ENCODE measurements at regions not wholly inside any gene's neighbourhood (a gene's known extent, or its start where the extent isn't known, plus 50 kb on each side); places are given as distances from the start of the nearest gene placed in this dataset.

DNA sequence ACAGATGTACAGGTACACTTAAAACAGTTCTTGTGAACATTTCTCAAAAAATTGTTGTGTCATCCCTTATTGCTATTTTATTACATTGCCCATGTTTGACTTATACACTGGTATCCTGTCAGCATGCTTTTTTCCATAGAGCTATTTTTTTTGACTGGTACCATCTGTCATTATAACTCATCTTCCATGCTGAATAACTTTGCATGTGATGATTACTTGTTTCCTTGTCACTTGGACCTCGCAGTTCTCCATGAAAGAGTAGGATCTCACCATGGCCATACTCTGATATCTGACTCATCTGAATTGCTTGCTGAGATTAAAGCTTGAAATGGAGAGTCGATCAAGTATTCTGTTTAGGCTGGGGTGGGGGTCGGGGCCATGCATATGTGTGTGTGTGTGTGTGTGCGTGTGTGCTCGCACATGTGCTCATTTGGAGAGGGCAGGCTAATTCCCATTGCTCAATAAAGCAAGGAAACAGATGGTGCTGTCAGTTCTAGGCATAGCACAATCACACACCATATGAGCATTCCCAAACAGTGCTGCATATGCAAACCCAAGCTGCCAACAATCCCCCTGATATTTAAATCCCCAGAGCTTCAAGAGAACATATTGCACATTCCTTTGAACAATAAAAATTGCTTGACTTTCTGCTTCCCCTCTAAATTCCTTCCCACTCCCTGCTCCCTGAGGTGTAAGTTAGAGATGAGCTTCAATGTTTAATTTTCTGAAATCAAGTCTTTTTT lies 62.9 kb downstream of the NHLRC3 start:
- no peak for DNase-seq (ENCODE audit: low read depth)
- TF ChIP-seq, protein P1, sequence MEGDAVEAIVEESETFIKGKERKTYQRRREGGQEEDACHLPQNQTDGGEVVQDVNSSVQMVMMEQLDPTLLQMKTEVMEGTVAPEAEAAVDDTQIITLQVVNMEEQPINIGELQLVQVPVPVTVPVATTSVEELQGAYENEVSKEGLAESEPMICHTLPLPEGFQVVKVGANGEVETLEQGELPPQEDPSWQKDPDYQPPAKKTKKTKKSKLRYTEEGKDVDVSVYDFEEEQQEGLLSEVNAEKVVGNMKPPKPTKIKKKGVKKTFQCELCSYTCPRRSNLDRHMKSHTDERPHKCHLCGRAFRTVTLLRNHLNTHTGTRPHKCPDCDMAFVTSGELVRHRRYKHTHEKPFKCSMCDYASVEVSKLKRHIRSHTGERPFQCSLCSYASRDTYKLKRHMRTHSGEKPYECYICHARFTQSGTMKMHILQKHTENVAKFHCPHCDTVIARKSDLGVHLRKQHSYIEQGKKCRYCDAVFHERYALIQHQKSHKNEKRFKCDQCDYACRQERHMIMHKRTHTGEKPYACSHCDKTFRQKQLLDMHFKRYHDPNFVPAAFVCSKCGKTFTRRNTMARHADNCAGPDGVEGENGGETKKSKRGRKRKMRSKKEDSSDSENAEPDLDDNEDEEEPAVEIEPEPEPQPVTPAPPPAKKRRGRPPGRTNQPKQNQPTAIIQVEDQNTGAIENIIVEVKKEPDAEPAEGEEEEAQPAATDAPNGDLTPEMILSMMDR (IDR thresholded peaks at IDR 0.05; ENCODE audit: low read depth, low read length, missing control alignments) = no peak
- H3K4me3 ChIP-seq (ENCODE audit: low read depth, low read length) = no peak overlapping the region

DNA sequence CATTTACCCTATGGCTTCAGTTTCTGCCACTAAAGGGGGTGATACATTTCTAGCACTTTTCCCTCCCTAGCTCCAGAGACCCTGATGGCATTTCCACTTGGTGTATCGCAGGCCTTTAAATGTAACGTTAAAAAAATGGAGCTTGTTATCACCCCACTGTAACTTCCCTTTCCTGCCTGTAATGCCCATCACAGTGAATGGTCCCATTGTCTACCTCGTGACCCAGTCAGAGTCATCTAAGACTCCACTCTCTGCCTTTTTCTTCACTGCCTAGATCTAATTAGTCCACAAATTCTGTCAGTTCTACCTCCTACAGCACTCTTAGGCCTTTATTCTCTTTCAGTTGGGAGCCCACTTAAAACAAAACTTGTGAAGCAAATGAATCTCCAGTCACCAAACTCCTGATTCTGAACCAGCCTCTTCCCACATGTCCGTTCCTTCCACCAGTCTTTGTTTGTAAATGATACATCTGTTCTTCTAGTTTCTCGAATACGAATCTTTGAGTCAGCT lies 64.8 kb downstream of the NHLRC3 start:
- H3K4me3 ChIP-seq (ENCODE audit: low read depth, low read length) = no peak overlapping the region
- no peak for DNase-seq (ENCODE audit: low read depth)
- TF ChIP-seq, protein P1 (IDR thresholded peaks at IDR 0.05; ENCODE audit: low read depth, low read length, missing control alignments) = no peak

DNA sequence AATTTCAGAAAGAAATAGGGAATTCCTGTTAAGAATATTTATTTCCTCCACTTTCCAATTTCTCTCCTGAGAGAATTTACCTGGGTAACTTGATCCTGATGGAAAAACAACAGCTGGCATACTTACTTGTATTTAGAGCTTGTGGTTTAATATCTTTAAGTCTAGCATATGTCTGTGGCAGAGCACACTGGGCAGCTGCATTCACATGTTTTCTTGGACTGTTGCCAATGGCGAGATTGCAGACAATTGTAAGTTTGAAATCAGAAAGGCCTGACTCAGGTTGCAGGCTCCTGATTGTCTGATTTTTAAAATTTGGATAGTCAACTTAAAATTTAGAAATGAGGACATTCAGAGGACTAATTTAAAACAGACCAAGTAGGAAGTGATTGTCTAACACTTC lies 66.9 kb downstream of the NHLRC3 start:
- TF ChIP-seq, protein P1 (IDR thresholded peaks at IDR 0.05; ENCODE audit: low read depth, low read length, missing control alignments) = no peak
- H3K4me3 ChIP-seq (ENCODE audit: low read depth, low read length) = no peak overlapping the region
- DNase-seq (ENCODE audit: low read depth) = no peak

DNA sequence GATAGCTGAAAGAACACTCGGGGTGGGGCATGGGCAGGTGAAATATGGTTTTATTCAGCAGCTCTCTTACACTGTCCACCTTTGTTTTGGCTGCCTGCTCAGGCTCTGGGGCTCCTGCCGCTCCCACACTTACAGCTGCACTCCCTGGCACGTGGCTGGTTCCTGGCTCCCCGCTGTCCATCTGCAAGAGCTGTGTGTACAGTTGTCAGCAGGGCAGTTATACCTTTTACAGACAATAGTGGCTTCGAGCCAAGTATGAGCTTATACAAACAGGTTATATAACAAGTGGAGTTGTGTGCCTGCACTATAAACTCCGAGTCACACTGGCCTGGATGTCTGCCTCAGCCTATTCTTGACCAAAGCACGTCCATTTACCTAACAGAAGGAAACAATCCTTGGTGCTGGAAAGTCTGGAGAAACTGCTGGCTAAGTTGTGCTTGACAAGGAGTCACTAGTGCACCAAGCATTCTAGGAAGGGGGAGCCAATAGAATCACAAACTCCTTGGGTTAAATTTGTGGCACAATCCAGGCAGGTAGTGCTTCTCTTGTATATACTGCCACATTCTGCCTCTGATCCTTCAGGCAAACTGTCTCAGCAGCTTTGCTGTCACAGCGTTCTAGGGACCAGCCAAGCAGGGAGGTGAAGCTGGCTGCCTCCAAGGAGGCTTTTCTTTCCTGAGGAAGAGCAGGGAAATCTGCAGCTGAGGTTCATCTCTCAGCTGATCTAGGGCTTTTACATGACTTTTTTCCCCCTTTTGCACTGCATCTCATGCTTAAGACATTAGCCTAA lies 68.2 kb downstream of the NHLRC3 start:
- TF ChIP-seq, protein P1 (IDR thresholded peaks at IDR 0.05; ENCODE audit: low read depth, low read length, missing control alignments) = no peak
- H3K4me3 ChIP-seq (ENCODE audit: low read depth, low read length) = no peak overlapping the region
- no peak for DNase-seq (ENCODE audit: low read depth)

DNA sequence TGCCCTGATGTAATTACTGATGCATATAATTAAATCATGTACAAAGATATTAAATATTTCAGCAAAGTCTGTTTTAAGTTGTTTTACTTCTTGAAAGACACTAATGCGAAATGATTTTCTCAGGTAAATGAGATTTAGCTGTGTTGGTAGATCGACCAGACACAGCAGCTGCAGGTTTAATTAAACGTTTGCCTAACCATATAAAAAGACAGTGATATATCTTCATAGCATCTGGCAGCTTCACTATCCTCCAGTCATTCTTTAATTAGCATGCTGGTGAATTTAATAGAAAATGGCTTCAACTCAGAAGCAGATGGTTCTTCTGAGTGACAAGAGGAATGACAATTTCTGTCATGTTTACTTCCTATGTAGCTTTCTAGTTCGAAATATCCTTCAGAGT lies 69.3 kb downstream of the NHLRC3 start:
- TF ChIP-seq, protein P1 (IDR thresholded peaks at IDR 0.05; ENCODE audit: low read depth, low read length, missing control alignments) = no peak
- H3K4me3 ChIP-seq (ENCODE audit: low read depth, low read length) = no peak overlapping the region
- DNase-seq (ENCODE audit: low read depth) = no peak

DNA sequence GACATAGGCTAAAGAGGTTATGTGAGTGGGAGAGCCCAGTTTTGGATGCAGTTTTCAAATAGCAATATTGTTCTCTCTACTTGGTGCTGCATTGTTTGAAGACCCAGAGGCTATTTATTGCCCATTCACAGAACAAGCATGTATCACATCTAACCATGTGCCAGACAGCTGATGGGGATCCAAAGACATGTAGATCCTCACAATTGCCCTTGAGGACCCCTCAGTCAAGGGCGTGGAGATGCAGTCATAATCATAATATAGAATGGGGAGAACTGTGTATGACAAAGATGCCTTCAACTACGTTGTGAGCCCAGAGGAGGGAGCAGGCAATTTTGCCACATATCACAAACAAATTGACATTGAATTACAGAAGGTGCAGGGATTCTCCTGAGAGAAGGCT lies 70.5 kb downstream of the NHLRC3 start:
- no peak for DNase-seq (ENCODE audit: low read depth)
- TF ChIP-seq, protein P1 (IDR thresholded peaks at IDR 0.05; ENCODE audit: low read depth, low read length, missing control alignments) = no peak
- no peak overlapping the region for H3K4me3 ChIP-seq (ENCODE audit: low read depth, low read length)

All from GM12864 (cell line).